H1 (cell line): ENCODE measurements at regions not wholly inside any gene's neighbourhood (a gene's known extent, or its start where the extent isn't known, plus 50 kb on each side); places are given as distances from the start of the nearest gene placed in this dataset.

ENCODE experiments used
- CTCF ChIA-PET: fragments of 300-600 bp; sonication (Branson Sonifier 250); formaldehyde crosslinking; loops from one replicate; lab custom pipeline; 2021; ENCODE audit not compliant: partially characterized antibody; lab: Charles Lee
- POLR2A ChIA-PET: fragments of 300-600 bp; sonication (Branson Sonifier 250); formaldehyde crosslinking; loops from one replicate; lab custom pipeline; 2021; ENCODE audit warnings: inconsistent platforms; ENCODE audit not compliant: partially characterized antibody; lab: Charles Lee
- DNase-seq, 2 experiments: peaks; one replicate each; pipeline versions ENCODE4 v3.0.0 to v3.0.0-alpha.2; 2010 to 2022; ENCODE audit warnings: low spot score in 2 of 2, low read depth in 1 of 2, mixed read lengths in 1 of 2
- FAIRE-seq: peaks from 2 replicates; lab custom pipeline; 2011; peaks lifted over from hg19 to GRCh38; lab: Jason Lieb, UNC
- H2AFZ ChIP-seq: 2 replicates; pipeline ENCODE4 v1.8.1; 2012; ENCODE audit warnings: low read length, inconsistent platforms
- H2AK5ac ChIP-seq: 2 replicates; pipeline ENCODE4 v1.6.1; 2013; ENCODE audit warnings: low read depth, low read length
- H2BK120ac ChIP-seq: replicated peaks from 2 replicates; pipeline ENCODE3; 2013; ENCODE audit warnings: low read depth, low read length, inconsistent platforms
- H2BK12ac ChIP-seq: 2 replicates; pipeline ENCODE4 v1.6.1; 2013; ENCODE audit warnings: low read depth, low read length
- H2BK15ac ChIP-seq: 2 replicates; pipeline ENCODE4 v1.6.1; 2013; ENCODE audit warnings: low read length
- H2BK20ac ChIP-seq: 2 replicates; pipeline ENCODE4 v1.6.1; 2013; ENCODE audit warnings: low read length
- H2BK5ac ChIP-seq: 2 replicates; pipeline ENCODE4 v1.6.1; 2013; ENCODE audit warnings: low read depth, low read length
- H3K14ac ChIP-seq: 2 replicates; pipeline ENCODE4 v1.6.1; 2013; ENCODE audit warnings: inconsistent platforms; ENCODE audit not compliant: insufficient read length
- H3K18ac ChIP-seq: 2 replicates; pipeline ENCODE4 v1.6.1; 2013; ENCODE audit warnings: low read length; ENCODE audit errors: extremely low read depth
- H3K23ac ChIP-seq: 2 replicates; pipeline ENCODE4 v1.6.1; 2013; ENCODE audit warnings: inconsistent platforms; ENCODE audit not compliant: insufficient read length
- H3K23me2 ChIP-seq: 2 replicates; pipeline ENCODE4 v1.6.1; 2013; ENCODE audit warnings: low read depth, low read length
- H3K27ac ChIP-seq: 2 replicates; pipeline ENCODE4 v1.6.1; 2011; ENCODE audit warnings: low read depth, low read length, inconsistent platforms
- H3K27me3 ChIP-seq, 4 experiments: replicated peaks in 1 of 4; 1 replicate in 1 of 4; 2 replicates in 3 of 4; pipeline versions ENCODE4 v1.6.1 to v1.8.1; 2011 to 2013; ENCODE audit warnings: low read length in 3 of 4, mild to moderate bottlenecking in 3 of 4, inconsistent platforms in 2 of 4, mixed read lengths in 2 of 4, moderate library complexity in 1 of 4; ENCODE audit not compliant: control insufficient read depth in 3 of 4, insufficient read depth in 3 of 4; ENCODE audit errors: extremely low read depth in 1 of 4
- H3K36me3 ChIP-seq, 4 experiments: 2 replicates each; pipeline versions ENCODE4 v1.6.1 to v1.8.1; 2011 to 2013; ENCODE audit warnings: mild to moderate bottlenecking in 4 of 4, low read length in 3 of 4, moderate library complexity in 2 of 4, control low read depth in 1 of 4, inconsistent platforms in 1 of 4; ENCODE audit not compliant: insufficient read depth in 4 of 4, control insufficient read depth in 2 of 4
- H3K4ac ChIP-seq: replicated peaks from 2 replicates; pipeline ENCODE3; 2013; ENCODE audit warnings: low read length, low read depth, mixed read lengths, inconsistent platforms; ENCODE audit not compliant: insufficient read length
- H3K4me1 ChIP-seq, 4 experiments: replicated peaks in 1 of 4; 1 replicate in 1 of 4; 2 replicates in 3 of 4; pipeline versions ENCODE4 v1.6.1 to v1.8.1; 2011 to 2013; ENCODE audit warnings: low read length in 3 of 4, inconsistent platforms in 2 of 4, mixed read lengths in 1 of 4; ENCODE audit not compliant: insufficient read depth in 4 of 4, control insufficient read depth in 3 of 4
- H3K4me2 ChIP-seq, 2 experiments: 2 replicates each; pipeline versions ENCODE4 v1.6.1 to v1.8.1; 2011 to 2013; ENCODE audit warnings: low read depth in 2 of 2, low read length in 2 of 2, control low read depth in 1 of 2, inconsistent platforms in 1 of 2, mild to moderate bottlenecking in 1 of 2; ENCODE audit not compliant: insufficient read depth in 1 of 2
- H3K4me3 ChIP-seq, 4 experiments: fragments of 200-600, 300-600 bp in 1 of 4; sonication (generic), shearing (Covaris generic), sonication (Bioruptor Twin) in 1 of 4; 2 replicates each; pipeline versions ENCODE4 v1.5.1 to v1.8.1; 2011 to 2016; ENCODE audit warnings: low read length in 4 of 4, low read depth in 3 of 4, control low read depth in 2 of 4, inconsistent platforms in 2 of 4, mild to moderate bottlenecking in 2 of 4, mixed read lengths in 1 of 4, moderate library complexity in 1 of 4; ENCODE audit not compliant: insufficient read depth in 2 of 4; ENCODE audit errors: extremely low read depth in 1 of 4
- H3K56ac ChIP-seq: replicated peaks from 2 replicates; pipeline ENCODE3; 2013; ENCODE audit warnings: low read depth, mild to moderate bottlenecking, mixed read lengths, low read length, inconsistent platforms; ENCODE audit not compliant: insufficient read length
- H3K79me1 ChIP-seq: 2 replicates; pipeline ENCODE4 v1.6.1; 2013; ENCODE audit warnings: low read depth, low read length, control low read depth
- H3K79me2 ChIP-seq, 2 experiments: 2 replicates each; pipeline versions ENCODE4 v1.6.1 to v1.8.1; 2012 to 2013; ENCODE audit warnings: low read length in 2 of 2, mild to moderate bottlenecking in 2 of 2, inconsistent platforms in 1 of 2; ENCODE audit not compliant: insufficient read depth in 2 of 2, control insufficient read depth in 1 of 2
- H3K9ac ChIP-seq, 4 experiments: replicated peaks in 1 of 4; 1 replicate in 1 of 4; 2 replicates in 3 of 4; pipeline versions ENCODE4 v1.6.1 to v1.8.1; 2011 to 2013; ENCODE audit warnings: low read depth in 3 of 4, low read length in 3 of 4, control low read depth in 2 of 4, mild to moderate bottlenecking in 2 of 4, moderate library complexity in 2 of 4, inconsistent platforms in 1 of 4; ENCODE audit errors: extremely low read depth in 1 of 4
- H3K9me3 ChIP-seq, 2 experiments: 2 replicates each; pipeline versions ENCODE4 v1.6.1 to v1.8.1; 2012 to 2013; ENCODE audit warnings: mild to moderate bottlenecking in 2 of 2, moderate library complexity in 2 of 2, control low read depth in 1 of 2, inconsistent platforms in 1 of 2, low read depth in 1 of 2, low read length in 1 of 2, mixed read lengths in 1 of 2; ENCODE audit not compliant: insufficient read depth in 2 of 2
- H4K20me1 ChIP-seq, 2 experiments: replicated peaks in 1 of 2; 2 replicates each; pipeline versions ENCODE3 to v1.8.1; 2011 to 2013; ENCODE audit warnings: inconsistent platforms in 2 of 2, low read length in 2 of 2, mild to moderate bottlenecking in 1 of 2; ENCODE audit not compliant: insufficient read depth in 2 of 2, control insufficient read depth in 1 of 2
- H4K5ac ChIP-seq: 2 replicates; pipeline ENCODE4 v1.6.1; 2013; ENCODE audit warnings: low read length, low read depth, mixed read lengths, inconsistent platforms; ENCODE audit not compliant: insufficient read length
- H4K8ac ChIP-seq: 2 replicates; pipeline ENCODE4 v1.8.0; 2013; ENCODE audit warnings: mild to moderate bottlenecking, moderate library complexity, low read length, inconsistent platforms; ENCODE audit not compliant: insufficient read depth; ENCODE audit errors: extremely low read depth
- H4K91ac ChIP-seq: replicated peaks from 2 replicates; pipeline ENCODE3; 2013; ENCODE audit warnings: low read length, mixed read lengths, inconsistent platforms; ENCODE audit not compliant: insufficient read length
- ATF2 ChIP-seq: IDR thresholded peaks from 2 replicates; pipeline ENCODE4 v1.6.1; 2012; ENCODE audit warnings: low read length, inconsistent platforms
- CTBP2 ChIP-seq: IDR thresholded peaks from 2 replicates; pipeline ENCODE4 v1.7.0; 2011; ENCODE audit warnings: borderline replicate concordance, mild to moderate bottlenecking, moderate library complexity, mixed read lengths, low read length; ENCODE audit not compliant: insufficient read depth, insufficient read length
- E2F6 ChIP-seq: IDR thresholded peaks from 2 replicates; pipeline ENCODE4 v1.6.1; 2012; ENCODE audit warnings: inconsistent platforms
- FOSL1 ChIP-seq: IDR thresholded peaks from 2 replicates; pipeline ENCODE4 v1.6.1; 2011; ENCODE audit warnings: mild to moderate bottlenecking, low read depth, low read length, moderate library complexity; ENCODE audit not compliant: insufficient read depth
- JUND ChIP-seq: IDR thresholded peaks from 2 replicates; pipeline ENCODE4 v1.6.1; 2011; ENCODE audit warnings: mild to moderate bottlenecking, improper control_type of control experiment, low read length
- WGBS, 2 experiments: shearing (Covaris generic) in 1 of 2; methylation state at CpG; one replicate each; pipeline versions ENCODE4 v1.1.6 to v1.1.7; 2013 to 2015; ENCODE audit warnings: low lambda C conversion rate in 2 of 2, mixed read lengths in 2 of 2, inconsistent platforms in 1 of 2, low coverage in 1 of 2, missing lambda C conversion rate in 1 of 2; ENCODE audit not compliant: insufficient replicate concordance in 2 of 2, insufficient coverage in 1 of 2, insufficient read length in 1 of 2; ENCODE audit errors: extremely low coverage in 1 of 2, missing lambda C conversion rate in 1 of 2; 5-methylcytosine and 5-hydroxymethylcytosine counted together

GRCh38 chr12:29032446-29032845, 116.6 kb upstream of the FAR2 start:
- Histone ChIP-seq H2AK5ac (no peak overlapping the region), H2BK20ac (no peak overlapping the region), H4K8ac (no peak overlapping the region), H3K4ac (no peak overlapping the region), H3K14ac (no peak overlapping the region), H3K27ac (no peak overlapping the region), H2AFZ (no peak overlapping the region), H3K4me2 (no peak overlapping the region), H3K27me3 (no peaks in the 10 kb centered on the region), H3K56ac (no peak overlapping the region), H2BK120ac (no peak overlapping the region), H2BK5ac (no peak overlapping the region), H3K36me3 (no peaks in the 10 kb centered on the region), H3K79me1 (no peaks in the 10 kb centered on the region), H2BK12ac (no peak overlapping the region), H4K5ac (no peak overlapping the region), H2BK15ac (no peak overlapping the region), H3K9me3 (no peaks in the 10 kb centered on the region), H3K23ac (no peak overlapping the region), H3K23me2 (no peaks in the 10 kb centered on the region), H3K4me1 (no peaks in the 10 kb centered on the region), H3K79me2 (no peaks in the 10 kb centered on the region), H3K4me3 (no peak overlapping the region), H3K18ac (no peak overlapping the region), H4K20me1 (no peaks in the 10 kb centered on the region), H4K91ac (no peak overlapping the region), H3K9ac (no peak overlapping the region)
- ChIA-PET CTCF (interaction anchor here (1.1 kb wide), 1 partner anchor 8 kb away, joined by 3 read pairs; no protein-coding TSS in a partner anchor), POLR2A (no interaction called here)
- DNase-seq (no peak), FAIRE-seq (no peak)
- 78% methylated on average over 2 of the region's 2 CpGs; no CpG with 5 or more reads in 1 of the 2 experiments for WGBS, 2 experiments
- TF ChIP-seq JUND (no peak), E2F6 (no peak), FOSL1 (no peak), CTBP2 (no peak), ATF2 (no peak)
